Adrenal gland (tissue), 9 donors: ENCODE measurements at regions not wholly inside any gene's neighbourhood (a gene's known extent, or its start where the extent isn't known, plus 50 kb on each side); places are given as distances from the start of the nearest gene placed in this dataset.

Source experiments
- DNase-seq, 7 donors: peaks; one replicate each; pipeline ENCODE4 v3.0.0-alpha.2; 2019 to 2020
- H3K27ac ChIP-seq, 5 donors: fragments of 200-600 bp; sonication (generic) in 4 of 5; 1 replicate in 3 of 5; 2 replicates in 2 of 5; pipeline versions ENCODE4 v1.5.1 to v1.8.0; 2016 to 2020; ENCODE audit warnings: mild to moderate bottlenecking in 1 of 5
- H3K27me3 ChIP-seq: fragments of 200-600 bp; 2 replicates; pipeline ENCODE4 v1.8.0; 2021
- H3K36me3 ChIP-seq, 2 donors: fragments of 200-600 bp; replicated peaks in 1 of 2; 1 replicate in 1 of 2; 2 replicates in 1 of 2; pipeline versions ENCODE4 v1.5.1 to v1.8.0; 2018 to 2022
- H3K4me1 ChIP-seq, 2 donors: fragments of 200-600 bp; replicated peaks in 1 of 2; 1 replicate in 1 of 2; 2 replicates in 1 of 2; pipeline versions ENCODE4 v1.5.1 to v1.8.0; 2018 to 2021
- H3K4me3 ChIP-seq, 4 donors: fragments of 200-600 bp; sonication (generic) in 3 of 4; one replicate each; pipeline ENCODE4 v1.5.1; 2016 to 2018
- H3K9me3 ChIP-seq, 3 donors: fragments of 200-600 bp; sonication (generic) in 1 of 3; replicated peaks in 1 of 3; 1 replicate in 2 of 3; 2 replicates in 1 of 3; pipeline versions ENCODE4 v1.5.1 to v1.8.0; 2016 to 2021
- POLR2A ChIP-seq, 2 donors: fragments of 450-650 bp; IDR thresholded peaks; one replicate each; pipeline ENCODE4 v1.6.1; 2017; ENCODE audit warnings: antibody characterized with exemption in 2 of 2, mild to moderate bottlenecking in 2 of 2, moderate library complexity in 1 of 2
- WGBS, 4 donors: extraction: QIAGEN DNeasy Blood & Tissue Kit in 2 of 4; methylation state at CpG; one replicate each; pipeline versions ENCODE4 v1.1.5 to v1.1.7; 2013 to 2017; 5-methylcytosine and 5-hydroxymethylcytosine counted together
- intact Hi-C, 2 donors: fragments of 100-400 bp; cut with DNase I; formaldehyde crosslinking; loops; one replicate each; pipeline versions ENCODE4 v1.14.1 to v1.15.0; 2022 to 2023
- TF ChIP-seq, protein P1 (sequence below), 6 experiments: fragments of 450-650 bp in 4 of 6; fragments of 200-600 bp in 2 of 6; sonication (generic) in 1 of 6; IDR thresholded peaks; 1 replicate in 5 of 6; 2 replicates in 1 of 6; pipeline versions ENCODE4 v1.5.1 to v1.8.0; 2016 to 2021; ENCODE audit warnings: antibody characterized with exemption in 6 of 6, mild to moderate bottlenecking in 2 of 6, moderate library complexity in 1 of 6
- donor health status: healthy with polysubstance abuse.
- donor health status: Bipolar disorder and iron deficiency.
- donor health status: DM: yes; HTN: yes; CAD: no.
- donor health status: DM: no; HTN: no; CAD: no.
- donor health status: DM: no; HTN: no; CAD: no.

DNA sequence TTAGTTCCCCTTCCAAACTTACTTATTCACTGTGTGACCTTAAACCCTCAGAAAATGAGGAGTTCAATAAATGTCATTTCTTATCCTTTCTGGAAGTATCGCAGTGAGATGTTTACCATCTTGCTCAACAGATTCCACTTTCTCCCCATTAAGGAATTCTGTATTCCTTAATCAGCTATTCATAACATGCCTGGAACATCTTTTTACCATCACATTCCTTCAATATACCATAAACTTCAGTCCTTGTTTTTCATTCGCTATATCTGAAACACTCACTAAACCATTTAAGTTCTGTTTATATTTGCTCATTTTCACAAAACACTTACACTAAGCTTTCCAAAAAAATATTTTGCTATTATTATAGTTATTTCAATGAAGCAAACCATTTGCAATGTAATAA is 1158.6 kb downstream of the CDH12 start:
- no peaks in the 10 kb centered on the region for H3K36me3 ChIP-seq
- H3K27ac ChIP-seq, result no peak overlapping the region
- H3K9me3 ChIP-seq, result no peaks in the 10 kb centered on the region
- no peak for DNase-seq
- H3K27me3 ChIP-seq, result no peaks in the 10 kb centered on the region
- intact Hi-C loops, result no loop called here
- H3K4me1 ChIP-seq, result no peaks in the 10 kb centered on the region
- WGBS, 4 donors, result 59 to 67% (median 64%) methylated on average over 2 of the region's 2 CpGs
- no peak overlapping the region for H3K4me3 ChIP-seq
- TF ChIP-seq, protein P1, sequence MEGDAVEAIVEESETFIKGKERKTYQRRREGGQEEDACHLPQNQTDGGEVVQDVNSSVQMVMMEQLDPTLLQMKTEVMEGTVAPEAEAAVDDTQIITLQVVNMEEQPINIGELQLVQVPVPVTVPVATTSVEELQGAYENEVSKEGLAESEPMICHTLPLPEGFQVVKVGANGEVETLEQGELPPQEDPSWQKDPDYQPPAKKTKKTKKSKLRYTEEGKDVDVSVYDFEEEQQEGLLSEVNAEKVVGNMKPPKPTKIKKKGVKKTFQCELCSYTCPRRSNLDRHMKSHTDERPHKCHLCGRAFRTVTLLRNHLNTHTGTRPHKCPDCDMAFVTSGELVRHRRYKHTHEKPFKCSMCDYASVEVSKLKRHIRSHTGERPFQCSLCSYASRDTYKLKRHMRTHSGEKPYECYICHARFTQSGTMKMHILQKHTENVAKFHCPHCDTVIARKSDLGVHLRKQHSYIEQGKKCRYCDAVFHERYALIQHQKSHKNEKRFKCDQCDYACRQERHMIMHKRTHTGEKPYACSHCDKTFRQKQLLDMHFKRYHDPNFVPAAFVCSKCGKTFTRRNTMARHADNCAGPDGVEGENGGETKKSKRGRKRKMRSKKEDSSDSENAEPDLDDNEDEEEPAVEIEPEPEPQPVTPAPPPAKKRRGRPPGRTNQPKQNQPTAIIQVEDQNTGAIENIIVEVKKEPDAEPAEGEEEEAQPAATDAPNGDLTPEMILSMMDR (IDR thresholded peaks at IDR 0.05), result no peak
- TF ChIP-seq POLR2A (IDR thresholded peaks at IDR 0.05), result no peak

DNA sequence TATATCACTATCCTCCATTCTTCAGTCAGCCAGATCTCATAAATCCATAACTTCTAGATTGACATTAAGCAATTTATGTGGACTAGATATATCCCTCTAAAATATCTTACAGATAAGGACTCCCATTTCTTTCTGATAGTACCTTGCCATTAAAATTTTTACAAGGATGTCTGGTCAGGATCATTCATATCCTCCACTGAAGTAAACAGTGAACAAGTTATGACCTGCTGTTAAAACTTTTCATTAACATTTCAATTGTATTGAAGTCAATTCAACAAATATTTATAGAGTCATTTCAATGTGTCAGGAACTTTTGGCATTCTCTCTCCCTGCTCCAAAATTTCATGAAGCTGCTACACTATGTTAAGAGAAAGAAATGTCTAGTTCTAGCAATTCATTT is 1159.6 kb downstream of the CDH12 start:
- no peak overlapping the region for H3K27ac ChIP-seq
- DNase-seq, result no peak
- no peaks in the 10 kb centered on the region for H3K36me3 ChIP-seq
- H3K9me3 ChIP-seq, result no peaks in the 10 kb centered on the region
- TF ChIP-seq, protein P1 (IDR thresholded peaks at IDR 0.05), result no peak
- no peak for TF ChIP-seq POLR2A (IDR thresholded peaks at IDR 0.05)
- intact Hi-C loops, result no loop called here
- H3K4me3 ChIP-seq, result no peak overlapping the region
- H3K27me3 ChIP-seq, result no peaks in the 10 kb centered on the region
- no peaks in the 10 kb centered on the region for H3K4me1 ChIP-seq

DNA sequence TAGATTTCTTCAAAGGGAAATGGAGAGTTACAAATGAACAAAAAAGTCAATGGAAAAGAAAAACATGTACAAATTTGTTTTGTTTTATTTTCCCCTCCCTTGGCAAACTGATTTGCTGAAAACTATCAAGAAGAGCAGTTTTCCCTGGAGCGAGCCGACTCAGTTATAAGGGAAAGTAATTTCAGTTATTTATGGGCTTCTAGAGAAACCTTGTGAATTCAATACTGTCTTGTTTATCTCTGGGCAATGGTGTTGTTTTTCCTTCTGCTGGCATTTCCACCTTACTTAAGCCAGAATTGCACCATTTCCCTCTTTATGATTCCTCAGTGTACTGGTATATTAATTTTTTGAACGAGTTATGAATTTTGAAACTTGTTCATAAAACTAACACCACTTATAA is 1163.6 kb downstream of the CDH12 start:
- Histone ChIP-seq H3K4me1 (peaks cover 0 to 12% of the 10 kb centered on the region in 2 donors), H3K36me3 (no peaks in the 10 kb centered on the region), H3K27me3 (no peaks in the 10 kb centered on the region), H3K9me3 (no peaks in the 10 kb centered on the region), H3K4me3 (no peak overlapping the region), H3K27ac (no peak overlapping the region)
- WGBS, 4 donors, result 45 to 52% (median 49%) methylated on average over 3 of the region's 3 CpGs
- intact Hi-C loops, result no loop called here
- TF ChIP-seq, protein P1 (IDR thresholded peaks at IDR 0.05), result no peak
- TF ChIP-seq POLR2A (IDR thresholded peaks at IDR 0.05), result no peak
- DNase-seq, result no peak

DNA sequence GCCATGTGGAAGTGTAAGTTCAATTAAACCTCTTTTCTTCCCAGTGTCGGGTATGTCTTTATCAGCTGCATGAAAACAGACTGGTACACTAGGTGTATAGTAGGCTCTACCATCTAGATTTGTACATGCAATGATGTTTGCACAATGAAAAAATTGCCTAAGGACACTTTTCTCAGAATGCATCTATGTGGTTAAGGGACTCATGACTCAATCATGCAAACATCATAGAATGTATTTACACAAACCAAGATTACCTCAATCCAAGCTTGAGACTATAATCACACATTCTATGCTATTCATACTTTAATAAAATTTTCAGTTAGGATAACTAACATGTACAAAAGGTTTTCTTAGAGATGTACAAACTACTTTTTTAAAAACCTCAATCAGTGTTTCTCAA is 1164.5 kb downstream of the CDH12 start:
- TF ChIP-seq, protein P1 (IDR thresholded peaks at IDR 0.05), result no peak
- TF ChIP-seq POLR2A (IDR thresholded peaks at IDR 0.05), result no peak
- H3K4me1 ChIP-seq, result peaks cover 0 to 12% of the 10 kb centered on the region in 2 donors
- intact Hi-C loops, result no loop called here
- no peak overlapping the region for H3K27ac ChIP-seq
- no peak overlapping the region for H3K4me3 ChIP-seq
- no peak for DNase-seq
- no peaks in the 10 kb centered on the region for H3K27me3 ChIP-seq
- H3K36me3 ChIP-seq, result no peaks in the 10 kb centered on the region
- WGBS, 4 donors, result 83 to 94% (median 86%) methylated on average over 1 of the region's 1 CpG
- no peaks in the 10 kb centered on the region for H3K9me3 ChIP-seq
